ENCODE measurements at regions not wholly inside any gene's neighbourhood (a gene's known extent, or its start where the extent isn't known, plus 50 kb on each side); places are given as distances from the start of the nearest gene placed in this dataset.

GRCh38 chr12:60872850-60873713 is 1277.3 kb downstream of the SLC16A7 start (continued):
- TF ChIP-seq ZNF395 (CRISPR knock-in tag; IDR thresholded peaks at IDR 0.05) (no peak), ETV5 (CRISPR knock-in tag; IDR thresholded peaks at IDR 0.05; ENCODE audit: low read depth) (no peak), E4F1 (CRISPR knock-in tag; IDR thresholded peaks at IDR 0.05; ENCODE audit: borderline replicate concordance) (no peak), ZNF431 (CRISPR knock-in tag; IDR thresholded peaks at IDR 0.05) (no peak), SRSF3 (IDR thresholded peaks at IDR 0.05; ENCODE audit: insufficient read depth, low read length) (no peak)

- CTCF ChIA-PET (ENCODE audit: low intra/inter-chr PET ratio), result no interaction called here
- BruUV-seq (replicated peaks), result no TSS peak
- ATAC-seq (no peak), DNase-seq (ENCODE audit: extremely low read depth in 1 of 4, low spot score in 3 of 4) (no peak), FAIRE-seq (no peak)
- Histone ChIP-seq H4K20me1 (replicated peaks; ENCODE audit: control insufficient read depth, insufficient read depth, low read length) (no peaks in the 10 kb centered on the region), H3K9me3 (replicated peaks; ENCODE audit: control insufficient read depth, insufficient read depth, low read depth, low read length) (no peaks in the 10 kb centered on the region), H3K27me3 (ENCODE audit: control insufficient read depth in 2 of 2, insufficient read depth in 2 of 2, low read length in 2 of 2) (no peaks in the 10 kb centered on the region), H3K9ac (ENCODE audit: insufficient read depth in 1 of 2, low read depth in 2 of 2, low read length in 2 of 2) (no peak overlapping the region), H3K4me3 (no peak overlapping the region), H3K79me2 (ENCODE audit: control insufficient read depth, insufficient read depth, low read length) (no peaks in the 10 kb centered on the region), H2AFZ (ENCODE audit: low read depth, low read length) (no peak overlapping the region), H3K27ac (ENCODE audit: extremely low read depth, low read depth, low read length) (no peak overlapping the region), H3K36me3 (ENCODE audit: control insufficient read depth, insufficient read depth, low read length) (no peaks in the 10 kb centered on the region), H3K4me1 (replicated peaks in 1 of 2; ENCODE audit: control insufficient read depth in 2 of 2, insufficient read depth in 2 of 2, low read length in 2 of 2) (no peaks in the 10 kb centered on the region), H3K9me1 (ENCODE audit: control insufficient read depth, insufficient read depth, low read length) (no peaks in the 10 kb centered on the region), H3K4me2 (ENCODE audit: insufficient read depth, low read length) (no peak overlapping the region)
- in situ Hi-C loops (cut with MboI) (no loop called here), intact Hi-C loops (cut with micrococcal nuclease) (no loop called here)
- POLR2A ChIA-PET, result no interaction called here
- no peak for TF ChIP-seq FOXP4 (CRISPR knock-in tag; IDR thresholded peaks at IDR 0.05; ENCODE audit: borderline replicate concordance)
- TF ChIP-seq MTF1 (CRISPR knock-in tag; IDR thresholded peaks at IDR 0.05; ENCODE audit: borderline replicate concordance), result no peak
- no peak for TF ChIP-seq RFX1 (IDR thresholded peaks at IDR 0.05)
- no peak for TF ChIP-seq MEF2A (IDR thresholded peaks at IDR 0.05; ENCODE audit: control insufficient read depth, low read depth, low read length)
- TF ChIP-seq ZNF512 (tag; IDR thresholded peaks at IDR 0.05), result no peak
Observed at GRCh38 chr12:60874091-60874490, 1278.3 kb downstream of the SLC16A7 start.

Measured in K562 (cell line).